HCT116 (cell line): ENCODE measurements at regions not wholly inside any gene's neighbourhood (a gene's known extent, or its start where the extent isn't known, plus 50 kb on each side); places are given as distances from the start of the nearest gene placed in this dataset.

Source experiments
- ATAC-seq: fragments of 200-7000 bp; cut with Tn5 transposase; 2 replicates; pipeline ENCODE4 v1.9.1; 2020; ENCODE audit warnings: mild to moderate bottlenecking, moderate library complexity
- BruUV-seq: library from RNA; stranded (reverse); fragments of 400-500 nt; replicated peaks from 2 replicates; lab custom pipeline; 2021; lab: Mats Ljungman, UMichigan
- CTCF ChIA-PET: fragments of 300-600 bp; sonication (Branson Sonifier 250); formaldehyde crosslinking; loops from one replicate; lab custom pipeline; 2021; ENCODE audit warnings: antibody characterized with exemption; lab: Charles Lee
- POLR2A ChIA-PET: fragments of 300-600, 350-600 bp; sonication (Branson Sonifier 250); formaldehyde crosslinking; loops from one replicate; lab custom pipeline; 2021; ENCODE audit warnings: antibody characterized with exemption; lab: Charles Lee
- RAD21 ChIA-PET, 2 experiments: fragments of 300-600 bp; sonication (Branson Sonifier 250); formaldehyde crosslinking; loops; one replicate each; lab custom pipeline; 2023; ENCODE audit warnings: low total read pairs in 2 of 2; ENCODE audit not compliant: uncharacterized antibody in 2 of 2, unreplicated experiment in 2 of 2, low non-redundant PET in 1 of 2; lab: Charles Lee
- DNase-seq: peaks from one replicate; pipeline ENCODE4 v3.0.0-alpha.2; 2010; ENCODE audit warnings: low read depth, low spot score
- H2AFZ ChIP-seq: fragments of 200-600 bp; shearing (Covaris generic), sonication (generic); 2 replicates; pipeline ENCODE4 v1.6.1; 2017; ENCODE audit warnings: low read depth, mixed run types, mixed read lengths, antibody characterized with exemption, low read length; ENCODE audit not compliant: poor library complexity, severe bottlenecking
- H3K27ac ChIP-seq: 2 replicates; pipeline ENCODE4 v1.5.1; 2012; ENCODE audit warnings: low read depth, low read length
- H3K27me3 ChIP-seq: fragments of 200-600 bp; sonication (generic); 2 replicates; pipeline ENCODE4 v1.6.1; 2016; ENCODE audit warnings: mixed run types, low read length, mixed read lengths; ENCODE audit not compliant: insufficient read depth
- H3K36me3 ChIP-seq, 2 experiments: fragments of 200-500 bp in 1 of 2; fragments of 200-600 bp in 1 of 2; sonication (Bioruptor generic) in 1 of 2; sonication (generic) in 1 of 2; 2 replicates each; pipeline versions ENCODE4 v1.5.1 to v1.6.1; 2014 to 2016; ENCODE audit warnings: low read length in 2 of 2, inconsistent platforms in 1 of 2, mixed read lengths in 1 of 2, mixed run types in 1 of 2; ENCODE audit not compliant: insufficient read depth in 2 of 2, control insufficient read depth in 1 of 2
- H3K4me1 ChIP-seq, 2 experiments: fragments of 200-600 bp in 1 of 2; sonication (generic) in 1 of 2; 2 replicates each; pipeline versions ENCODE4 v1.5.1 to v1.6.1; 2012 to 2017; ENCODE audit warnings: low read length in 2 of 2, inconsistent platforms in 1 of 2, mild to moderate bottlenecking in 1 of 2, mixed read lengths in 1 of 2, mixed run types in 1 of 2, moderate library complexity in 1 of 2; ENCODE audit not compliant: insufficient read depth in 2 of 2, control insufficient read depth in 1 of 2
- H3K4me2 ChIP-seq: fragments of 200-600 bp; sonication (generic); 2 replicates; pipeline ENCODE4 v1.6.1; 2017; ENCODE audit warnings: mixed run types, low read length, mixed read lengths
- H3K4me3 ChIP-seq, 2 experiments: fragments of 200-600 bp in 1 of 2; sonication (generic) in 1 of 2; replicated peaks in 1 of 2; 2 replicates each; pipeline ENCODE4 v1.5.1; 2011 to 2016; ENCODE audit warnings: low read length in 2 of 2, control low read depth in 1 of 2, low read depth in 1 of 2, mild to moderate bottlenecking in 1 of 2, mixed read lengths in 1 of 2, mixed run types in 1 of 2
- H3K79me2 ChIP-seq: fragments of 200-600 bp; sonication (generic); 2 replicates; pipeline ENCODE4 v1.6.1; 2017; ENCODE audit warnings: mild to moderate bottlenecking, mixed run types, low read length, moderate library complexity, mixed read lengths; ENCODE audit not compliant: insufficient read depth
- H3K9ac ChIP-seq: fragments of 200-600 bp; sonication (generic); 2 replicates; pipeline ENCODE4 v1.6.1; 2016; ENCODE audit warnings: low read length, mixed read lengths
- H3K9me2 ChIP-seq: fragments of 200-600 bp; sonication (generic), shearing (Covaris generic); 2 replicates; pipeline ENCODE4 v1.6.1; 2017; ENCODE audit warnings: mixed run types, mild to moderate bottlenecking, moderate library complexity; ENCODE audit not compliant: insufficient read depth
- H3K9me3 ChIP-seq, 2 experiments: fragments of 200-500 bp in 1 of 2; fragments of 200-600 bp in 1 of 2; sonication (Bioruptor generic) in 1 of 2; sonication (generic) in 1 of 2; 2 replicates each; pipeline ENCODE4 v1.6.1; 2014 to 2017; ENCODE audit warnings: low read length in 2 of 2, mixed read lengths in 2 of 2, inconsistent platforms in 1 of 2, low read depth in 1 of 2, mild to moderate bottlenecking in 1 of 2, mixed run types in 1 of 2, moderate library complexity in 1 of 2; ENCODE audit not compliant: control insufficient read depth in 1 of 2, insufficient read depth in 1 of 2
- H4K20me1 ChIP-seq: fragments of 200-600 bp; sonication (generic), shearing (Covaris generic); 2 replicates; pipeline ENCODE4 v1.6.1; 2017; ENCODE audit warnings: mixed run types, mild to moderate bottlenecking, moderate library complexity; ENCODE audit not compliant: insufficient read depth
- CEBPB ChIP-seq: IDR thresholded peaks from 2 replicates; pipeline ENCODE4 v1.6.1; 2012; ENCODE audit warnings: low read depth
- ELF1 ChIP-seq: IDR thresholded peaks from 2 replicates; pipeline ENCODE4 v1.6.1; 2012; ENCODE audit warnings: low read depth, borderline replicate concordance
- POLR2A ChIP-seq: IDR thresholded peaks from 2 replicates; pipeline ENCODE4 v1.7.0; 2011; ENCODE audit warnings: borderline replicate concordance; ENCODE audit not compliant: insufficient read depth, insufficient read length; ENCODE audit errors: extremely low read depth
- POLR2AphosphoS5 ChIP-seq: IDR thresholded peaks from 2 replicates; pipeline ENCODE4 v1.6.1; 2011; ENCODE audit warnings: mild to moderate bottlenecking, low read depth, low read length, moderate library complexity
- RAD21 ChIP-seq: IDR thresholded peaks from 2 replicates; pipeline ENCODE4 v1.6.1; 2012; ENCODE audit warnings: low read depth, mild to moderate bottlenecking
- SIN3A ChIP-seq: IDR thresholded peaks from 2 replicates; pipeline ENCODE4 v1.6.1; 2012; ENCODE audit warnings: low read depth
- SP1 ChIP-seq: IDR thresholded peaks from 2 replicates; pipeline ENCODE4 v1.6.1; 2012; ENCODE audit warnings: low read depth
- YY1 ChIP-seq: IDR thresholded peaks from 2 replicates; pipeline ENCODE4 v1.6.1; 2011; ENCODE audit warnings: low read length, low read depth, moderate library complexity, mild to moderate bottlenecking; ENCODE audit not compliant: insufficient replicate concordance; ENCODE audit errors: extremely low read depth
- ZNF274 ChIP-seq: fragments of 200-500 bp; sonication (Bioruptor generic); IDR thresholded peaks from 2 replicates; pipeline ENCODE4 v1.6.1; 2014; ENCODE audit warnings: mild to moderate bottlenecking, low read depth, low read length, inconsistent platforms
- intact Hi-C: fragments of 100-400 bp; cut with micrococcal nuclease; formaldehyde crosslinking; loops from 2 replicates; pipeline ENCODE4 v1.10.0; 2022
- TF ChIP-seq, protein P1 (sequence below): IDR thresholded peaks from 2 replicates; pipeline ENCODE4 v1.6.1; 2011; ENCODE audit warnings: mild to moderate bottlenecking, low read length, moderate library complexity; ENCODE audit not compliant: insufficient replicate concordance; ENCODE audit errors: extremely low read depth
- TF ChIP-seq, protein P2 (sequence below): IDR thresholded peaks from 2 replicates; pipeline ENCODE4 v1.6.1; 2012; ENCODE audit warnings: low read depth
- TF ChIP-seq, protein P3 (sequence below): IDR thresholded peaks from 2 replicates; pipeline ENCODE4 v1.6.1; 2012

DNA sequence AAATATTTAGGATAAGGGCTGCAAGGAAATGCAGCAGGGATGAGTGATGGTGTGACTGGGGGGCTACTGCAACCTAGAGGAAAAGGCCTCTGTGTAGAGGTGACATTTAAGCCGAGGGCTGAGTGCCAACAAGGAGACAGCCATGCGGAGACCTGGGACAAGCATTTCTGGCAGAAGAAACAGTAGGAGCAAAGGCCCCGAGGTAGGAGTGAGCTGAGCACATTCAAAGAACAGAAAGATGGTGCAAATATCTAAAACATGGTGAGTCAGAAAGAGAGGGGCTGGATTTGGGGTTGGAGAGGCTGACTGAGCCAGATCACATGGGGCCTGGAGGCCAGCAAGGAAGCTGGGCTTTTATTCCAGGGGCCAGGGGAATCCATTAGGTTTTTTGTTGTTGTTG, 55.1 kb upstream of the INCENP start:
- Histone ChIP-seq H3K4me1 (no peaks in the 10 kb centered on the region), H3K9ac (no peak overlapping the region), H4K20me1 (no peaks in the 10 kb centered on the region), H3K4me3 (no peak overlapping the region), H2AFZ (no peak overlapping the region), H3K9me3 (no peaks in the 10 kb centered on the region), H3K9me2 (no peaks in the 10 kb centered on the region), H3K36me3 (no peaks in the 10 kb centered on the region), H3K4me2 (no peak overlapping the region), H3K27ac (no peak overlapping the region), H3K79me2 (no peaks in the 10 kb centered on the region)
- intact Hi-C loops = no loop called here
- POLR2A ChIA-PET = no interaction called here
- ATAC-seq = no peak
- no TSS peak for BruUV-seq
- RAD21 ChIA-PET = no interaction called here
- TF ChIP-seq POLR2AphosphoS5 (no peak), CEBPB (no peak), YY1 (no peak)
- TF ChIP-seq, protein P1, sequence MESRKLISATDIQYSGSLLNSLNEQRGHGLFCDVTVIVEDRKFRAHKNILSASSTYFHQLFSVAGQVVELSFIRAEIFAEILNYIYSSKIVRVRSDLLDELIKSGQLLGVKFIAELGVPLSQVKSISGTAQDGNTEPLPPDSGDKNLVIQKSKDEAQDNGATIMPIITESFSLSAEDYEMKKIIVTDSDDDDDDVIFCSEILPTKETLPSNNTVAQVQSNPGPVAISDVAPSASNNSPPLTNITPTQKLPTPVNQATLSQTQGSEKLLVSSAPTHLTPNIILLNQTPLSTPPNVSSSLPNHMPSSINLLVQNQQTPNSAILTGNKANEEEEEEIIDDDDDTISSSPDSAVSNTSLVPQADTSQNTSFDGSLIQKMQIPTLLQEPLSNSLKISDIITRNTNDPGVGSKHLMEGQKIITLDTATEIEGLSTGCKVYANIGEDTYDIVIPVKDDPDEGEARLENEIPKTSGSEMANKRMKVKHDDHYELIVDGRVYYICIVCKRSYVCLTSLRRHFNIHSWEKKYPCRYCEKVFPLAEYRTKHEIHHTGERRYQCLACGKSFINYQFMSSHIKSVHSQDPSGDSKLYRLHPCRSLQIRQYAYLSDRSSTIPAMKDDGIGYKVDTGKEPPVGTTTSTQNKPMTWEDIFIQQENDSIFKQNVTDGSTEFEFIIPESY = no peak
- TF ChIP-seq, all 23 proteins: peak for 0
- no peak for DNase-seq
- H3K27me3 ChIP-seq = no peaks in the 10 kb centered on the region
- CTCF ChIA-PET = interaction anchor here (3.3 kb wide), 1 partner anchor 13 kb away, joined by 13 read pairs; no protein-coding TSS in a partner anchor

DNA sequence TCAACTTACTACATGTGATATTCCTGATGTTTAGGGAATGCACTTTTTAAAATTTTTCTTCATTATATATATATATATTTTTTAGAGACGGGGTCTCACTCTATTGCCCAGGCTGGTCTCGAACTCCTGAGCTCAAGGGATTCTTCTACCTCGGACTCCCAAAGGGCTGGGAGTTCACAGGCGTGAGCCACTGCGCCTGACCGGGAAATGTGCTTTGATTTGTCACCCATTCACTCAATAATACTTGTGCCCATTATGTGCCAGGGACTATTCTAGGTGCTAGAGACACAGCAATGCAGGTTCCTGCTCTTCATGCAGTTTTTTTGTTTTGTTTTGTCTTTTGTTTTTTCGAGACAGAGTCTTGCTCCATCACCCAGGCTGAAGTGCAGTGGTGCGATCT, 56.1 kb upstream of the INCENP start:
- Histone ChIP-seq H3K36me3 (no peaks in the 10 kb centered on the region), H3K9me2 (no peaks in the 10 kb centered on the region), H2AFZ (no peak overlapping the region), H3K79me2 (no peaks in the 10 kb centered on the region), H3K27me3 (no peaks in the 10 kb centered on the region), H3K4me3 (no peak overlapping the region), H3K27ac (no peak overlapping the region), H3K9ac (no peak overlapping the region), H4K20me1 (no peaks in the 10 kb centered on the region), H3K4me1 (no peaks in the 10 kb centered on the region), H3K9me3 (no peaks in the 10 kb centered on the region), H3K4me2 (no peak overlapping the region)
- ChIA-PET CTCF (interaction anchor here (3.3 kb wide), 1 partner anchor 14 kb away, joined by 13 read pairs; no protein-coding TSS in a partner anchor), RAD21 (no interaction called here), POLR2A (no interaction called here)
- ATAC-seq (no peak), DNase-seq (no peak)
- no peak for TF ChIP-seq RAD21
- no peak for TF ChIP-seq SIN3A
- TF ChIP-seq, protein P2, sequence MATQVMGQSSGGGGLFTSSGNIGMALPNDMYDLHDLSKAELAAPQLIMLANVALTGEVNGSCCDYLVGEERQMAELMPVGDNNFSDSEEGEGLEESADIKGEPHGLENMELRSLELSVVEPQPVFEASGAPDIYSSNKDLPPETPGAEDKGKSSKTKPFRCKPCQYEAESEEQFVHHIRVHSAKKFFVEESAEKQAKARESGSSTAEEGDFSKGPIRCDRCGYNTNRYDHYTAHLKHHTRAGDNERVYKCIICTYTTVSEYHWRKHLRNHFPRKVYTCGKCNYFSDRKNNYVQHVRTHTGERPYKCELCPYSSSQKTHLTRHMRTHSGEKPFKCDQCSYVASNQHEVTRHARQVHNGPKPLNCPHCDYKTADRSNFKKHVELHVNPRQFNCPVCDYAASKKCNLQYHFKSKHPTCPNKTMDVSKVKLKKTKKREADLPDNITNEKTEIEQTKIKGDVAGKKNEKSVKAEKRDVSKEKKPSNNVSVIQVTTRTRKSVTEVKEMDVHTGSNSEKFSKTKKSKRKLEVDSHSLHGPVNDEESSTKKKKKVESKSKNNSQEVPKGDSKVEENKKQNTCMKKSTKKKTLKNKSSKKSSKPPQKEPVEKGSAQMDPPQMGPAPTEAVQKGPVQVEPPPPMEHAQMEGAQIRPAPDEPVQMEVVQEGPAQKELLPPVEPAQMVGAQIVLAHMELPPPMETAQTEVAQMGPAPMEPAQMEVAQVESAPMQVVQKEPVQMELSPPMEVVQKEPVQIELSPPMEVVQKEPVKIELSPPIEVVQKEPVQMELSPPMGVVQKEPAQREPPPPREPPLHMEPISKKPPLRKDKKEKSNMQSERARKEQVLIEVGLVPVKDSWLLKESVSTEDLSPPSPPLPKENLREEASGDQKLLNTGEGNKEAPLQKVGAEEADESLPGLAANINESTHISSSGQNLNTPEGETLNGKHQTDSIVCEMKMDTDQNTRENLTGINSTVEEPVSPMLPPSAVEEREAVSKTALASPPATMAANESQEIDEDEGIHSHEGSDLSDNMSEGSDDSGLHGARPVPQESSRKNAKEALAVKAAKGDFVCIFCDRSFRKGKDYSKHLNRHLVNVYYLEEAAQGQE = no peak
- TF ChIP-seq SP1 = no peak
- TF ChIP-seq, protein P3, sequence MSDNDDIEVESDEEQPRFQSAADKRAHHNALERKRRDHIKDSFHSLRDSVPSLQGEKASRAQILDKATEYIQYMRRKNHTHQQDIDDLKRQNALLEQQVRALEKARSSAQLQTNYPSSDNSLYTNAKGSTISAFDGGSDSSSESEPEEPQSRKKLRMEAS = no peak
- TF ChIP-seq, protein P1 = no peak
- TF ChIP-seq ZNF274 = no peak
- no peak for TF ChIP-seq CEBPB
- no peak for TF ChIP-seq POLR2A
- no peak for TF ChIP-seq ELF1
- intact Hi-C loops = no loop called here
- BruUV-seq = no TSS peak
